Prostate gland (tissue), 2 donors: ENCODE measurements at regions not wholly inside any gene's neighbourhood (a gene's known extent, or its start where the extent isn't known, plus 50 kb on each side); places are given as distances from the start of the nearest gene placed in this dataset.

Source experiments
- CTCF ChIP-seq, 4 experiments: fragments of 200-600 bp in 2 of 4; fragments of 450-650 bp in 2 of 4; sonication (generic) in 2 of 4; IDR thresholded peaks; 1 replicate in 3 of 4; 2 replicates in 1 of 4; pipeline ENCODE4 v1.5.1; 2016 to 2019; ENCODE audit warnings: antibody characterized with exemption in 4 of 4, mild to moderate bottlenecking in 2 of 4, moderate library complexity in 2 of 4
- POLR2A ChIP-seq: fragments of 450-650 bp; IDR thresholded peaks from one replicate; pipeline ENCODE4 v1.6.1; 2016; ENCODE audit warnings: antibody characterized with exemption, mild to moderate bottlenecking
- POLR2AphosphoS5 ChIP-seq: sonication (generic); formaldehyde crosslinking; IDR thresholded peaks from one replicate; pipeline ENCODE4 v1.6.1; 2017; ENCODE audit warnings: antibody characterized with exemption

DNA sequence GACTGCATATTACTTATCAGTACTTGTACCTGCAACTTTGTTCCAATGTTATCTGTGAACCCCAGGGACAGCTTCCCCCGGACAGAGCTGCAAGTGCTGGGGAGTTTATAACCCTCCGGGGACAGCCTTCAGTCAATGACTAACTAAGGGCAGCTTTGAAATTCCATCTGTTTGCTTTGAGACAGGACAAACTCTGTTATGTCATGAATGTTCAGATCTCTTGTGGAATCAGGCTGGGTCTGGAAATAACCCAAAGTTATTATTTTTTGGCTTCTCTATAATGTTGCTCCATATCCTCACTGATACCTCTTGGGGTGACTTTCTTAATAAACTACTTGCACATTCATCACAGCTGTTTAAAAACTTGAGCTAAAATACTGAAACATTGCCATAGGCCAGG, 617.5 kb upstream of the TLE4 start:
- TF ChIP-seq CTCF (IDR thresholded peaks at IDR 0.05) (no peak), POLR2A (no peak), POLR2AphosphoS5 (no peak)
